ENCODE measurements at regions not wholly inside any gene's neighbourhood (a gene's known extent, or its start where the extent isn't known, plus 50 kb on each side); places are given as distances from the start of the nearest gene placed in this dataset.
"Not testable (repeated sequence)": the region's sequence is repeated elsewhere in the genome, so short reads cannot be mapped to it uniquely, and the experiment has no call there.

DNA sequence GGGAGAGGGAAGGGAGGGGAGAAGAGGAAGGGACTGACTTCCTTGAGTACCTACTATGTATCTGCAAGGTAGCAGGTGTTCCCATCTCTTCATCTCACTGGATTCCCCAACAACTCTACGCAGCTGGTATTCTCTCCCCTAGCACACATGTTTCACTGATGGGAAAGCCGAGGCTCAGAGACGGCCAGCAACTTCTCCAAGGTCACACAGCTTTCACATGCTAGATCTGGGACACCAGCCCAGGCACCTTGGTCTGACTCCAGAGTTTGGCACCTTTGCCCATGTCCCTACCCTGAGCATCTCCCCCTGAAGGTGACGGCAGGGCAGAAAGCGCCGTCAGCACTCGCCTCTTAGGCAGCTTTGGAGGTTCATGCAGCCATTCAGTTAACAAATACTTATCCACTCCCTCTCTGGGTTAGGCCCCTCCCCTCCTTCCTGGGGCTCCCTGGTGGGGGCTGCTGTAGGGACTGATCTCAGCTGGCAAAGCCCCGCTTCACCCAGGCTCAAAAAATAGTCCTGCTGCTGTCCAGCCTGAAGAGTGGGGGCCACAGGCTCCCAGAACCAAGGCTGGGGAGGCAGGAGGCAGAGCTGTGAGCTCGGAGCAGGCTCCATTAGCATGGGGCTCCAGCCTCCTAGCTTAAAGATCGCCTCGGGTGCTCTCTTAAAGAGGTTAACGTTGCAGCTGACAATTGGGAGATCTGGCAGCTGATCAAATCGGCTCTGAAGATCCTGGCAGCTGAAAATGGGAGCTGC, 79.4 kb downstream of the IGLL1 start:
- no peak for DNase-seq

DNA sequence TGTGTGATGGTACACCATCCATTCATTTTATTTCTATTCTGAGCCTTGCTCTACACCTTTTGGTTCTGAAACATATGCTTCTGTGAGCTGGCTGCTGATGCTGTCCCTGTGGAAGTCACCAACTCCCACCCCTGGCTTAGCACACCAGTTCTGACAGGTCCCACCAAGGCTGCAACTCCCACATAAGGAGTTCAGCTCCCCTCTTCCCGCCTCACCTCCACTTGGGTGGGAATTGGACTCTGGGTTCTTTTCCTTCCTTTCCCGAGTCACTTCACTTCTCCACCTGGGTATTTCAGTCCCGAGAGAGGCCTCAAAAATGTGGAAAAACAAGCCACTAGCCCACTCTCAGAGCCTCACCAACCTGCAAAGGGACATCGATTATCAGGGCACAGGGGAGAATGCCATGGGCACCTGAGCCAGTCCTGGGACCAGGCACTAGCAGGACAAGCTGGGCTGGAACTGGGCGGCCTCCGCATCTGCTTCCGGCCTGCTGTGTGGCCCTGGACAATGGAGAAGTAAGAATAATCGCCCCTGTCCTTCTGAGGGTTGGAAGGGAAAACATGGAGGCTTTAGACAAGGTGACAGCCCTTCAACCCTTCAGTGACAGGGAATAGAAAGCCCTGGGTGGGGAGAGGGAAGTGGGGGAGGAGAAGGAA, 80.1 kb downstream of the IGLL1 start:
- DNase-seq: no peak

DNA sequence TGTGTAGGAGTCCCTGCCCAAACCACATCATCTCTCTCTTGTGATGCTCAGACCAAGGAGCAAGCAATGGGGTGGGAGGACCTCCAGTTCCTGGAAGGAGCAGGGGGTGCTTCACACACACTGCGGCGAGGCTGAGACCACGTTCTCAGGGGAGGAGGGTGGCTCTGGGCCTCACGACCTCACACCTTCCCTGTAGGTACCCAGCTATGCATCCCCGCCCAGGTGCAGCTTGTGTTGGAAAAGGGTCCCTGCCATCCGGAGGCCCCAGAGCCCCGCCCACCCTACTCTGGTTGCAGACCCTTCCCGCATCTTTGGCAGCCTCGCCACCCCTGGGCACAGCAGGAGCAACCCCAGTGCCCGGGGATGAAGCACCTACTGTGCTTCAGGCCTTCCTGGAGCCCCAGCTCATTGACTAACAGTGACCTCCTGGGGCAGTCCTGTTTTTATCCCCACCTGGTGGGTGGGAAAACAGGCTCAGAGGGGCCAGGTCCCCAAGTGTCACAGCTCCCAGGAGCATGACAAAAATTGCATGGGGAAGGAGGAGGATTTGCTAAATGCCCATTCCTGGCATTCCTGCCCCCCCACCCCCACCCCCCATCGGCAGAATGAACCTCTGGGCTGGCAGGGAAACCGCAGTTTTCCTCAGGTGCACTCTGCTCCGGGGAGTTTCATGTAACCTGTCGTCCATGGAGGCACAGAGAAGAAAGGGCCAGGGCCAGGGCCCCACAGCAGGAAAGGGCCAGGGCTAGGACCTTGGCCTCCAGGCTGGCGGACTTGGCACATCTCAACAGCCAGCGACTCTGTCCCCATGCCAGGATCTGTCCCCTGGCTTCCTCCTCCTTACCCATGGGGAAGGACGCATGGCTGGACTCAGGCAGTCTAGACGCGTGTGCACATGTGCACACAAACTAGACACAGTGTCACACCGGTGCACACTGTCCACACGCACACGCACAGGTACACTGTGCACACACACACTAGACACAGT, 81.0 kb downstream of the IGLL1 start:
- DNase-seq: no peak

DNA sequence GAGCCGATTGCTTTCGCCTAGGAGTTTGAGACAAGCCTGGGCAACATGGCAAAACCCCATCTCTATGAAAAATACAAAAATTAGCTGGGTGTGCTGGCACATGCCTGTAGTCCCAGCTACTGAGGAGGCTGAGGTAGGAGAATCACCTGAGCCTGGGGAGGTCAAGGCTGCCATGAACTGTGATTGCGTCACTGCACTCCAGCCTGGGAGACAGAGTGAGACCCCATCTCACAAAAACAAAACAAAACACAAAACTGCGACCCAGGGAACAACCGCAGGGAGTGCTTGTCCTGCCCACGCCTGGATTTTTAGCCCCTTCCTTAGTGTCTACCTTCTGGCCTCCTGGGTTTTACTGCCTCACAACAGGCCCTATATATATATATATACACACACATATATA, 82.2 kb downstream of the IGLL1 start:
- DNase-seq: not testable (repeated sequence)

DNA sequence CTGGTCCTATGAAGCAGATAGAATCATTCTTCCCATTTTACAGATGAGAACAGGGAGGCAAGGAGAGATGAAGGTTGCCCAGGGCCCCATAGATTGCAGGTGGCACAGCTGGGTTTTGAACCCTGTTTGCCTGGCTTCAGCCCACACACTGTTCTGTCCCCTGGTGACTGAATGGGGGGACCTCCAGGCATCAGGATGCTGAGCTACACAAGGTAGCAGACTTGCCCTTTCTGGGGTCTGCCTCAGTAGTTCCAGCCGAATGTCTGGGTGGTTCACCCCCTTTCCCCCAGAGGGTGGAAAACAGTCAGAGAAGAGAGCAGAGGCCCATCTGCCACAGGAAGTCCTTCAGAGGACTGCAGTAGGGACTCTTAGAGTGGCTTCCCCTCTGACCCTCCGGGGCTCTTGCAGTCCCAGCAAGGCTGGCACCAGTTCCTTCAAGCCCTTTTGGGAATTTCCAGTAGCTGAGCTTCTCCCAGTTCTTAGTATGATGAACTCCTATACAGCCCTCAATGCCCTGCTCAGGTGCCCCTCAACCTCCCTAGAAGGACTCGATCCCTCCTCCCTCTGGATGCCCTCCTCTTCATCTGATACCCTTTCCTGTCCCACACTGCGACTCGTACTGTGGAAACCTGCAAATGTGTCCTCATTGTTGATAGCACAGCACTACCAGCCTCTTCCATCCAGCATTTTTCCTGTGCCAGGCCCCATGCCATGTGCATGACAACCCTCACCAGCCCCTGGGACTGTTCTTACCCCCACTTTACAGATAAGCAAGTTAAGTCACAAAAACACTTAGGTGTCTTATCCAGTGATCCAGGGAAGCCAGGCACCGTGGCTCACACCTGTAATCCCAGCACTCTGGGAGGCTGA, 82.8 kb downstream of the IGLL1 start:
- no peak for DNase-seq

DNA sequence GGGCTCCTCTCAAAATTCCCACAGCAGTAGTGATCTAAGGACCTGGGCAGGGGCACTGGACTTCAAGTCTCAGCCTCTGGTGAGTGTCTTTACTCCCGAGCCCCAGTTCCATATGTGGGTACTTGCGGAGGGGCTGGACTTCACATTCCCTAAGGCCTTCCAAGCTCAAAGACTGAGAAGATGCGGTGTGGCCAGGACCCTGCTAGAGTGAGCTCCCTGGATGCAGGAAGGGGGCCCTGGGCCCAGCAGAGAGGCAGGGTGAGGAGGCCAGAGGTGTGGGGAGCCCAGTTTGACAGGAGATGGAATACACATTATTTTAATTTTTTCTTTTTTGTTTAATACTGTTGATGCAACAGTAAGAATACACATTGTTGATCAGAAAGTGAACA, 83.7 kb downstream of the IGLL1 start:
- no peak for DNase-seq

DNA sequence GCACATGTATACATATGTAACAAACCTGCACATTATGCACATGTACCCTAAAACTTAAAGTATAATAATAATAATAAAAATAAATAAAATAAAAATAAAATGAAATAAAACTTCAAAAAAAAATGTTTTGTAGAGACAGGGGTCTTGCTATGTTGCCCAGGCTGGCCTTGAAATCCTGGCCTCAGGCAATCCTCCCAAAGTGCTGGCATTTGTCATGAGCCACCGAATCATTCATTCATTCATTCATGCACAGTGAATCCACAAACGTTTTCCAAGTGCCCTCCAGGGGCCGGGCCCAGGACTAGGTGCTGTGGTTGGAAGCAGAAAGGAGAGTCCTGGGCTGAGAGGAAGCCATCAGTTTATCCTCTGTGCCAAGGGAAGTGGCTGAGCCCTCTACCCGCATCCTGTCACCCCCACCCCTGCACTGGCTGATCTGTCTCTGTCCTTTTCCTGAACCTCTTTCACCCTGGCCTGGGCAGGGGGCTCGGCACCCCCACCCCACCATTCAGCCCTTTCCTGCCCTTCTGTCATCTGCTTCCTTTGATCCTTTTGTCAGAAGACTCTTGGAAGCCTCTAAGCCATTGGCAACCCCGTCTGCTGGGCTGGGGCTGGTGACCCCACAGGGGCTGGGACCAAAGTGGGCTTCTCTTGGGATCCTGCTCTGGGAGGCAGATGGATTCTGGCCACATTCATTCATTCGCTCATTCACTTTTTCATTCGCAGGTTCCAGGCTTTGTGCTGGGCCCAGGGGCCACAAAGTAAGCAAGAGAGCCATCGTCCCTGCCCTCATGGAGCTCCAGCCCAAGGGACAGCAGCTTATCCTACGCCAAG, 84.3 kb downstream of the IGLL1 start:
- no peak for DNase-seq

DNA sequence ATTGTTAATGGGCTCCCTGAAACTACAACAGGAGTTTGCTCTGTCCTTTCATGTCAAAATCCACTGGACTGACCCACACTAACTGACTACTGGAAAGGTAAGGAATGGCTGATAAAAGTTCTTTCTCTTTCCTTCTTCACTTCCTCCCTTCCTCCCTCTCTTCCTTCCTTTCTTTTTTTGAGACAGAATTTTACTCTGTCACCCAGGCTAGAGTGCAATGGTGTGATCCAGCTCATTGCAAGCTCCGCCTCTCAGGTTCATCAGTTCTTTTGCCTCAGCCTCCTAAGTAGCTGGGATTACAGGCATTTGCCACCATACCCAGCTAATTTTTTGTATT, 85.2 kb downstream of the IGLL1 start:
- no peak for DNase-seq

DNA sequence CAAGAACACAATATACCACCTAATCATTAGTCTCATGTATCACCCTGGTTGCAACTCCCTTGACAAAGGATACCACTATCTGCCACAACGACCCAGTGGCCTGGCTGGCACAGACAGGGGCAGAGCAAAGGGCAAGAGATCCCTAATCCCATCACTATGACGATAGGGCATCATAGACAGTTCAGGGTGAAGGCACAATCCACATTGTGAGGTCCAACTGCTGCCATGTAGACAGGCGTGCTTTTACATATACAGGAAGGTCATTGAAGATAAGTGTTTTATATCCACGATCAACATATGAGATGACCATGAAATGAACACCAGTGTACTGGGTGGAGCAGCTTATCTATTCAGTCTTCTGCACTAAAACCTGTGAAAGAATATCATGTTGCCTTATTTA, 94.6 kb downstream of the IGLL1 start:
- DNase-seq: no peak

DNA sequence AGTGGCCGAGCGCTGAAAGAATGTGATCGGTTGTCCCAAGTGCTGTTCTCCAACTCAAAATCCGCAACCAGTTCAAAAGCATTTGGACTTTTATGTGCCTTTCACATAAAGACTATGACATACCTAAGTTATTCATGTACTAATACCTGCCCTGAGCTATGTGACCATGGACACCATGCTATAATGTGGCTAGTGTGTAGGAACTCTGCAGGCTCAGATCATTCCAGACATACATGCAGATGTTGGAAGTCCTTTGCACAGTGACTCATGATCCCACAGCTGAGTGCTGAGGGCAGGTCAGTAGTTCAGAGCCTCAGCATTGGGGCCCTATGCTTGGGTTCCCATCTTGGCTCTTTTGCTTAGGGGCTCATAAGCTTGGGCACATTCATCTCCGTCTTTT, 95.4 kb downstream of the IGLL1 start:
- no peak for DNase-seq

DNA sequence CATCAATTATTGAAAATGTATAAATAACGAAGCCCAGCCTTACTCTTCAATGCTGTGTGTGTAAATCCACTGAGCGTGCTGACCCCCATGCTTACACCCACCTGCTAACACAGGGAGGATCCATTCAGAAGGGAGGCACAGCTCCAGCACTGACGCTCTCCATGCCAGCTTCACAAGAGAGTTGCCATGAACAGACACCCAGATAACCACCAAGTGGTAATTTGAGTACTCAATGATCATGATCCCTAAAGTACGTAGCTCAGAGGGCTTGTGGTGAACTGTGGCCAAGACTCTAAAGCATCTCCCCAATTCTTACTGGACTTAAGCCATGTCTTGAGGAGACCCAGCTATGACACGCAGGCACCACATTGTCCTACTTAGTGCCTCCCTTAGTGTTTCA, 98.7 kb downstream of the IGLL1 start:
- no peak for DNase-seq

DNA sequence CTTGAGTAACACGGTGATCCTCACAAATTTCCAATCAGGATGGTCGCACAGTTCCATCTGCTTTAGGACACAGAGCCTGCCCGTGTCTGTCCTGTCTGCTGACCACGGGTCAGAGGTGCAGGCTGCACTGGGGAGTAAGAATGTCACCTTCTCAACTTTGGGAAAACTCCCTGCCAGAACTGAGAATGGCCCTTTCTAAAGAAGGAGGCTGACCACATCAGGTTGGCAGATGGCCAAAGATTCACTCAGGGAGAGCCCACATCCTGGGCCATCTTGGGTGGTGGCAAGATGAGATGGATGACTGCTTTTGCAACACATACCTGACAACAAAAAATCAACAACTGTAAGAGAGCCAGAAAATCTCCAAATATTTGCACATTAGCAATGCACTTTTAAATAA, 101.9 kb downstream of the IGLL1 start:
- DNase-seq: peak; percentile 84

DNA sequence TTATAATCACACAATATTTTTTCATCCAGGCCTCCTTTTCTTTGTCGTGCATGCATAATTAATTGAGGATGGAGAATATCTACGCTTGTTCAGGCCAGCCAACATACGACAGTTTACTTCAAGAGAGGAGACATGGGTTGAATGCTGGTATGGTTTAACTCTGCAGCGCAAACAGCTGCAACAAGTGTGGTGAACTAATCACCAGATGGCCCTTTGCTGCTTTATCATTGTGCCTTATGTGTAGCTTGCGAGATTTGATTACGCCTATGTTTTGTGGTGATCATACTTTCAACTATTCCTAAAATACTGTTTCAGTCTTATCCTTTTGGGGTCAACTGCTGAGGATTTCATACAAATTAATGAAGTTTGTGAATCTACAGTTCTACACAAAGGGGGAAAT, 105.6 kb downstream of the IGLL1 start:
- DNase-seq: not testable (repeated sequence)

DNA sequence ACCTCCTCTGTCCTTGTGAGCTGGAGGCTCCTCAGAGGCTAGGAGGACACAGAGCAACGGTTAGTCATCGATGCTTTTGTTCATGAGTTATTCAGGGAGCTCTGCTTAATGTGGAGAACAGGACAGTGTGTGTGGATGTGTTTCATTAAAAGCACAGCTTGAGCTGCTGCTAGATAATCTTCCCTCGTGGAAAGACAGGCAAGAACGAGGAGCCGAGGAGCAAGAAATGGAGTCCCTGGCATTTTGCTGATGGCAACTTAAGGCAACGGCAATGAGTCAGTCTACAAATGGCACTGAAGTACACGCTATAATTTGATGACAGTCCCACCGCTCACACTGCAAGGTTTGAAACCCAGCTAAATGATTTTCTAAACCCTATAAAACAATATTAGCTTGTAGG, 106.2 kb downstream of the IGLL1 start:
- no peak for DNase-seq

DNA sequence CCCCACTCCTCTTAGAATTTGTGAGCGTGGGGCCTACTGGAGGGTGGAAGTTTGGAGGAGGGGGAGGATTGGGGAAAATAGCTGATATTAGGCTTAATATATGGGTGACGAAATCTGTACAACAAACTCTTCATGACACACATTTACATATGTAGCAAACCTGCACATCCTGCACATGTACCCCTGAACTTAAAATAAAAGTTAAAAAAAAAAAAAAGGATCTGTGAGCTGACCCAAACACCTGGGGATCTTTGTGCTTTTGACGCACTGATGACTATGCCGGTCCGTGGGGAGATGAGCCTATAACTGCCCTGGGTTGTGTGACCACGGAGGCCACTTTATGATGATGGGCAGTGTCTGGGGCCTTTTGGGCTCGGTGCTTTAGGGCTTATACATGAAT, 107.7 kb downstream of the IGLL1 start:
- DNase-seq: not testable (repeated sequence)

DNA sequence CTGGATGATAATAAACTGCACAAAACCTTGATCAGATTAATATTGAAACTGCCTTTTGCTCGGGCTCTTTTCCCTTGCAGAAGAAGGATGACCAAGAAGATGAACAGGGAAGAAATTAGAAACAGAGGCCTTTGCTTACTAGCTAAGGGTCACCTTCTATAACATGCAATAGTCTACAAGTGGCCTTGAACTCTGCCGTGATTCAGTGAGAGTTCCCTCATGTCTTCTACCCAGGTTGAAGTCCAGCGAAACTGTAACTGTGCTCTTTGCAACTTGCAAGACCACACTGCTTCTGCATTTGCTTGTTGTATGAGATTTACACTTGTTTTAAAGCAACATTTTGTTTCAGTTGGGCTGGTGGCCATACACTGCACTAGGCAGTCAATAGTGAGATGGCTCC, 108.4 kb downstream of the IGLL1 start:
- DNase-seq: no peak

DNA sequence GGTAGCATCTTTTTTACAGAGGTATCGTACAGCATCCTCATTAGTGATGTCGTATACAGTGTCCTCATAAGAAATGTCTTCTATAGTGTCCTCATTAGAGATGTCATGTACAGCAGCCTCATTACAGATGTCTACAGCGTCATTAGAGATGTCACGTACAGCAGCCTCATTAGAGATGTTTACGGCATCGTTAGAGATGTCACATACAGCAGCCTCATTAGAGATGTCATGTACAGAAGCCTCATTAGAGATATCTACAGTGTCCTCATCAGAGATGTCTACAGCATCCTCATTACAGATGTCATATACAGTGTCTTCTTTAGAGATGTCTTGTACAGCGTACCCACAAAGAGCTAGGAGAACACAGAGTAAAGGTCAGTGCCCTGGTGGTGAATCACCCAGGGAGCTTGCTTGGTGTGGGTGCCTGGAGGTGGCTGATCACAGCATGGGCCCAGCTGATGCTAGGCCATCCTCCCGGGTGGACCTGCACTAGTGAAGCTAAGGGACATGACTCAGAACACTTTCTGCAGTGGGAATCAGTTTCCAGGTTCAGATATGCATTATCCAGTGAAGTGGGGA, 109.2 kb downstream of the IGLL1 start:
- no peak for DNase-seq

DNA sequence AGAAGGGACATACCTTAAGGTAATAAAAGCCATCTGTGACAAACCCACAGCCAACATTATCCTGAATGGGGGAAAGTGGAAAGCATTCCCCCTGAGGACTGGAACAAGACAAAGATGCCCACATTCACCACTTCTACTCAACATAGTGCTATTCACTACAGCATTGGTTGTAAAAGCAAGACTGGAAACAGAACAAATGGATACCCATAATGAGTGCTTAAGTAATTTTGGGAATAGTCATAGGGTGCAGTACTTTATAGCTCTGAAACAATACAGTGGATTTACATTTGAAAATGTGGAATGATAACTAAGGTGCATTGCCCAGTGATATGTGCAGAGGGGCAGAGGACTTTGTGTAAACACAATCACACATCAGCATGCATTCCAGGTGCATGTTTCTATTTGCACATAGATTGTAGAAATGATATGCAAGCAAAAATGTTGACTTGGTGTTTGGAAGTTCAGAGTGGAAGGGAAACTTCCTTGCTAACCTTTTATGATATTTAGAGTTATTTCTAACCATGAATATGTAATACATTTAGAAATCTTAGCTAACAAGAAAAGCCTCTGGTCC, 112.3 kb downstream of the IGLL1 start:
- DNase-seq: no peak

DNA sequence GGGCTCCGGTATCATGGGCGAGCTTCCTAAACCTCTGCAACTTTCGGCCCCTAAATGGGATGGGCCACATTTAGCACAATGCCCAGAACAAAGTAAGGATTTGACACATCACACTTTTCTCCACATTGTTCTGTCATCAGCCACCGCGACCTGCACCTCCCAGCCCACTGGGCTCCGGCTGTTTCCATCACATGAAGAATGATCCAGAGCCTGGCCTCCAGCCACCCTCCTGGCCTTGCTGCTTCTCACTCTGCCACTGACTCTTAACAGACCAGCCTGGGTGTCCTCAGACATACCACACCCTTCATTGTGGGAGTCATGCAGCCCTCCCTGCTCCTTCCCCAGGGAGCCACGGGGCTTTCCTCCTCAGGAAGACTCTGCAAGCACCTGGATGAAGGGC, 113.7 kb downstream of the IGLL1 start:
- no peak for DNase-seq

DNA sequence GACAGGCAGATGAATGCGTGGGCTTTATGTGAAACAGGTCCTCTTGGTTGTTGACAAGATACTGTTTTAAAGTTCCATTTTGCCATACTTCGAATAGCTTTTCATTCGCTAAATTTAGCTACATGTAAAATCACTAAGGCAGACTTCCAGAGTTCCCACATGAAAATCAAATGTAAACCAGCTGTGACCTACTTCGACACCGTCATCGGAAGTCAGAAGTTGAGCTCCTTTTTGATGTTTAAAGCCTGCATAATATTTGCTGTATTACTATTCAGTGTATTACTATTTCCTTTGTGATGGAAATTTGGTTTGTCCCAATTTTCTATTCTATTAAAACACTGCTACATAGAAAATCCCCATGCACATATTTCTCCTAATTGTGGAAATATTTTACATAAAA, 115.3 kb downstream of the IGLL1 start:
- DNase-seq: not testable (repeated sequence)

DNA sequence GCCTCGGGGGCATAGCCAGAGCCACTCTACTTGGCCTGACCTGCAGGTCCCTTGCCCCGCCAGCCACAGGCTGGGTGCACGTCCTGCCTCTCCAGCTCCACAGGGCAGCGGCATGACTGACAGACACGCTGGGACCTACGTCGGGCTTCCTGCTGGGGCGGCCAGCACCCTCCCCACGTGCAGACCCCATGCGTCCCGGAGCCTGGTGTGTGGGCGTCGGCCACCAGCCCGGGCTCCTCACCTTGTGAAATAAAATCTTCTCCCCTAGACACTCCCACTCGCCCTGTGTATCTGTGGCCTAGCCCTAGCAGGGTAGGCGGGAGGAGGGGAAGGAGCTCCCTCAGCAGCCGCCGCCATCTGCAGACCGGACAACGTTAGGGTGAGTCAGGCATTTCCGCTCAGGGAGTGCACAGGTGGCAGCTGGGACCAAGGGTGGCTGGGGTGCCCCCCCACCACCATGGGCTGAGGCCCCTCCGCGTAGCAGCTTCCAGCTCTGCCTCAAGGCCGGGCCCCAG, 119.5 kb downstream of the IGLL1 start:
- peak; percentile 74 for DNase-seq

Measured in RPMI8226 (cell line).